ENCODE measurements at regions not wholly inside any gene's neighbourhood (a gene's known extent, or its start where the extent isn't known, plus 50 kb on each side); places are given as distances from the start of the nearest gene placed in this dataset.

DNA sequence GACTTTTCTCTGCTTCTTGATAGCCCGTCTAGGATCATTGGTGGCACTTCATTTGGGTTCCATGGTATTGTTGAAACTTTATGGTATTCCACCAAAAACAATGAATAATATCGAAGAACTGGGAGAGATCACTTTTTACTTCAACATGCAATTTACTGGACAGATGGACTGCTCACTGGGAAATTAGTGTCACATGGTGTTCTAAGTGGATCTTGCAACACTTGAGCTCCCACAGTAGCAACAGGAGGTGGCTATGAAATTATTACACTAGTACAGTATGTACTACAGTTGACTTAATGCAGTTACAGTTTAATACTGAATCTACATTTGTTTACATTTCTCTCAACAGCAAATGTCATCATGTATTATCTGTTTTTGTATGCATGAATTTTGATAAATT is 997.3 kb downstream of the REEP3 start:
- Histone ChIP-seq H3K27ac (ENCODE audit: low read length) (no peak overlapping the region), H3K4me1 (ENCODE audit: insufficient read depth, low read length) (no peaks in the 10 kb centered on the region), H3K9me3 (ENCODE audit: insufficient read depth, low read depth, low read length) (no peaks in the 10 kb centered on the region), H3K27me3 (ENCODE audit: insufficient read depth, low read length) (no peaks in the 10 kb centered on the region), H3K36me3 (ENCODE audit: insufficient read depth, low read depth, low read length) (no peaks in the 10 kb centered on the region), H3K4me3 (ENCODE audit: low read length) (no peak overlapping the region), H3K9ac (ENCODE audit: low read depth, low read length) (no peak overlapping the region)

- Histone ChIP-seq H3K9ac (ENCODE audit: low read depth, low read length) (no peak overlapping the region), H3K27ac (ENCODE audit: low read length) (no peak overlapping the region)
Measured at GRCh38 chr10:64519427-64519826, 998.2 kb downstream of the REEP3 start.

DNA sequence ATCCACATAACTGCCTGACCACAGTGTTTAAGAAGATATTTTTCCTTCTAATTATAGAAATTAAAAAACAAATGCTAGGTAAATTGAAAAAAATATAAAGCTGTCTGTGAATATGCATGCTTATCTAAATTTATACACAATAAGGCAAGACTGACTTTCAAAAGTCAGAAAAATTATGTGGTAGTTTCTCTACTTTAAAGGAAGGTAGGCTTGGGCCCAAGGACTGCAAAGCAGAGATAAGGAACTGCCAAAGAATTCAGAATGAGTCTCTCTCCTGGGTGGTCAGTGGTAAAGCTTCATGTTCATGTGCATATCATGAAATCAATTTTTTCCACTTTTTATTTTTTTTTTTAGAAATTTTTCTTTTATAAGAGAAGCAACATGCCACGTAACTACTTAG is 998.6 kb downstream of the REEP3 start:
- no peak overlapping the region for H3K9ac ChIP-seq (ENCODE audit: low read depth, low read length)
- H3K4me3 ChIP-seq (ENCODE audit: low read length): no peak overlapping the region
- no peaks in the 10 kb centered on the region for H3K9me3 ChIP-seq (ENCODE audit: insufficient read depth, low read depth, low read length)

More at GRCh38 chr10:64519427-64519826, 998.2 kb downstream of the REEP3 start:
- Histone ChIP-seq H3K9me3 (ENCODE audit: insufficient read depth, low read depth, low read length) (no peaks in the 10 kb centered on the region), H3K36me3 (ENCODE audit: insufficient read depth, low read depth, low read length) (no peaks in the 10 kb centered on the region), H3K27me3 (ENCODE audit: insufficient read depth, low read length) (no peaks in the 10 kb centered on the region), H3K4me1 (ENCODE audit: insufficient read depth, low read length) (no peaks in the 10 kb centered on the region), H3K4me3 (ENCODE audit: low read length) (no peak overlapping the region)

GRCh38 chr10:64523065-64523759 is 1002.0 kb downstream of the REEP3 start:
- no peak overlapping the region for H3K27ac ChIP-seq (ENCODE audit: low read length)
- H3K27me3 ChIP-seq (ENCODE audit: insufficient read depth, low read length): no peaks in the 10 kb centered on the region
- H3K4me1 ChIP-seq (ENCODE audit: insufficient read depth, low read length): no peaks in the 10 kb centered on the region
- no peak overlapping the region for H3K9ac ChIP-seq (ENCODE audit: low read depth, low read length)
- H3K9me3 ChIP-seq (ENCODE audit: insufficient read depth, low read depth, low read length): no peaks in the 10 kb centered on the region
- no peaks in the 10 kb centered on the region for H3K36me3 ChIP-seq (ENCODE audit: insufficient read depth, low read depth, low read length)
- H3K4me3 ChIP-seq (ENCODE audit: low read length): no peak overlapping the region

More for the DNA sequence above, 998.6 kb downstream of the REEP3 start:
- H3K36me3 ChIP-seq (ENCODE audit: insufficient read depth, low read depth, low read length): no peaks in the 10 kb centered on the region
- H3K27me3 ChIP-seq (ENCODE audit: insufficient read depth, low read length): no peaks in the 10 kb centered on the region
- no peaks in the 10 kb centered on the region for H3K4me1 ChIP-seq (ENCODE audit: insufficient read depth, low read length)
- H3K27ac ChIP-seq (ENCODE audit: low read length): no peak overlapping the region

- no peak overlapping the region for H3K27ac ChIP-seq (ENCODE audit: low read length)
- no peaks in the 10 kb centered on the region for H3K36me3 ChIP-seq (ENCODE audit: insufficient read depth, low read depth, low read length)
- H3K27me3 ChIP-seq (ENCODE audit: insufficient read depth, low read length): no peaks in the 10 kb centered on the region
- H3K4me3 ChIP-seq (ENCODE audit: low read length): no peak overlapping the region
- no peaks in the 10 kb centered on the region for H3K9me3 ChIP-seq (ENCODE audit: insufficient read depth, low read depth, low read length)
- no peak overlapping the region for H3K9ac ChIP-seq (ENCODE audit: low read depth, low read length)
- no peaks in the 10 kb centered on the region for H3K4me1 ChIP-seq (ENCODE audit: insufficient read depth, low read length)
Measured at GRCh38 chr10:64528294-64529002, 1007.2 kb downstream of the REEP3 start.

GRCh38 chr10:64529003-64529350 is 1007.8 kb downstream of the REEP3 start:
- no peaks in the 10 kb centered on the region for H3K9me3 ChIP-seq (ENCODE audit: insufficient read depth, low read depth, low read length)
- H3K27me3 ChIP-seq (ENCODE audit: insufficient read depth, low read length): no peaks in the 10 kb centered on the region
- H3K36me3 ChIP-seq (ENCODE audit: insufficient read depth, low read depth, low read length): no peaks in the 10 kb centered on the region
- H3K4me3 ChIP-seq (ENCODE audit: low read length): no peak overlapping the region
- H3K9ac ChIP-seq (ENCODE audit: low read depth, low read length): no peak overlapping the region
- H3K27ac ChIP-seq (ENCODE audit: low read length): no peak overlapping the region
- no peaks in the 10 kb centered on the region for H3K4me1 ChIP-seq (ENCODE audit: insufficient read depth, low read length)

GRCh38 chr10:64534616-64535015 is 1013.4 kb downstream of the REEP3 start:
- no peak overlapping the region for H3K9ac ChIP-seq (ENCODE audit: low read depth, low read length)
- no peak overlapping the region for H3K27ac ChIP-seq (ENCODE audit: low read length)

GRCh38 chr10:64535131-64535867 is 1014.1 kb downstream of the REEP3 start:
- Histone ChIP-seq H3K27ac (ENCODE audit: low read length) (no peak overlapping the region), H3K4me1 (ENCODE audit: insufficient read depth, low read length) (no peaks in the 10 kb centered on the region), H3K9me3 (ENCODE audit: insufficient read depth, low read depth, low read length) (no peaks in the 10 kb centered on the region), H3K4me3 (ENCODE audit: low read length) (no peak overlapping the region), H3K36me3 (ENCODE audit: insufficient read depth, low read depth, low read length) (no peaks in the 10 kb centered on the region), H3K9ac (ENCODE audit: low read depth, low read length) (no peak overlapping the region), H3K27me3 (ENCODE audit: insufficient read depth, low read length) (no peaks in the 10 kb centered on the region)

More at GRCh38 chr10:64534616-64535015, 1013.4 kb downstream of the REEP3 start:
- Histone ChIP-seq H3K36me3 (ENCODE audit: insufficient read depth, low read depth, low read length) (no peaks in the 10 kb centered on the region), H3K27me3 (ENCODE audit: insufficient read depth, low read length) (no peaks in the 10 kb centered on the region), H3K4me1 (ENCODE audit: insufficient read depth, low read length) (no peaks in the 10 kb centered on the region), H3K4me3 (ENCODE audit: low read length) (no peak overlapping the region), H3K9me3 (ENCODE audit: insufficient read depth, low read depth, low read length) (no peaks in the 10 kb centered on the region)

GRCh38 chr10:64537112-64537511 is 1015.9 kb downstream of the REEP3 start:
- Histone ChIP-seq H3K4me3 (ENCODE audit: low read length) (no peak overlapping the region), H3K9me3 (ENCODE audit: insufficient read depth, low read depth, low read length) (no peaks in the 10 kb centered on the region), H3K36me3 (ENCODE audit: insufficient read depth, low read depth, low read length) (no peaks in the 10 kb centered on the region), H3K27ac (ENCODE audit: low read length) (no peak overlapping the region), H3K9ac (ENCODE audit: low read depth, low read length) (no peak overlapping the region), H3K4me1 (ENCODE audit: insufficient read depth, low read length) (no peaks in the 10 kb centered on the region), H3K27me3 (ENCODE audit: insufficient read depth, low read length) (no peaks in the 10 kb centered on the region)

DNA sequence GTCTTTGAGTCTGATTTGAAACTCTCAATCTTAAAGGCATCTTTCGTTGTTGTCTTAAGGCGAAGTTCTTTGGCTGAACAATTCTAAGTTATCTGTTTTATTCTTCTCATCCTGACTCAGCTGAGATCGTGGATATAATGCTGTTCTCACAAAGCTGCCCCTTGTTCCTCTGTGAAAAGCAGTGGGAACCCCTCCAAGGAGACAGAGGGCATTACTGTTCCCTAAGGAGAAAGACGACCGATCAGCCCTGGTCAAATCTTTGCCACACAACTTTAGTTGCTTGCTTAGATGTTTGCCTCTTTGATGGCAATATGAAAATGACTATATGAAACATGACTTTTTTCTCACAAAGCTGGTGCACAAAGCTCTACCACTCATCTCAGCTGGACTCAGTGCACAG is 1016.7 kb downstream of the REEP3 start:
- no peaks in the 10 kb centered on the region for H3K9me3 ChIP-seq (ENCODE audit: insufficient read depth, low read depth, low read length)
- H3K27me3 ChIP-seq (ENCODE audit: insufficient read depth, low read length): no peaks in the 10 kb centered on the region
- no peaks in the 10 kb centered on the region for H3K4me1 ChIP-seq (ENCODE audit: insufficient read depth, low read length)
- H3K27ac ChIP-seq (ENCODE audit: low read length): no peak overlapping the region
- no peak overlapping the region for H3K4me3 ChIP-seq (ENCODE audit: low read length)
- H3K9ac ChIP-seq (ENCODE audit: low read depth, low read length): no peak overlapping the region
- H3K36me3 ChIP-seq (ENCODE audit: insufficient read depth, low read depth, low read length): no peaks in the 10 kb centered on the region

GRCh38 chr10:64546073-64546472 is 1024.9 kb downstream of the REEP3 start:
- Histone ChIP-seq H3K4me3 (ENCODE audit: low read length) (no peak overlapping the region), H3K36me3 (ENCODE audit: insufficient read depth, low read depth, low read length) (no peaks in the 10 kb centered on the region), H3K27ac (ENCODE audit: low read length) (no peak overlapping the region), H3K9me3 (ENCODE audit: insufficient read depth, low read depth, low read length) (no peaks in the 10 kb centered on the region), H3K27me3 (ENCODE audit: insufficient read depth, low read length) (no peaks in the 10 kb centered on the region), H3K4me1 (ENCODE audit: insufficient read depth, low read length) (peaks cover 3% of the 10 kb centered on the region; the same call in 1 of the 2 replicates), H3K9ac (ENCODE audit: low read depth, low read length) (no peak overlapping the region)

GRCh38 chr10:64547168-64547567 is 1026.0 kb downstream of the REEP3 start:
- no peaks in the 10 kb centered on the region for H3K27me3 ChIP-seq (ENCODE audit: insufficient read depth, low read length)
- H3K4me3 ChIP-seq (ENCODE audit: low read length): no peak overlapping the region
- H3K9ac ChIP-seq (ENCODE audit: low read depth, low read length): no peak overlapping the region
- no peaks in the 10 kb centered on the region for H3K36me3 ChIP-seq (ENCODE audit: insufficient read depth, low read depth, low read length)
- H3K27ac ChIP-seq (ENCODE audit: low read length): no peak overlapping the region
- H3K4me1 ChIP-seq (ENCODE audit: insufficient read depth, low read length): peaks cover 3% of the 10 kb centered on the region; the same call in 1 of the 2 replicates
- no peaks in the 10 kb centered on the region for H3K9me3 ChIP-seq (ENCODE audit: insufficient read depth, low read depth, low read length)

All from iPS-20b (cell line).